Body of pancreas (tissue), 4 donors: ENCODE measurements at regions not wholly inside any gene's neighbourhood (a gene's known extent, or its start where the extent isn't known, plus 50 kb on each side); places are given as distances from the start of the nearest gene placed in this dataset.

Experiments
- ATAC-seq: fragments of 150-250 bp; one replicate; pipeline ENCODE4 v1.9.1; 2016
- DNase-seq, 4 donors: peaks; one replicate each; pipeline ENCODE4 v3.0.0-alpha.2; 2019
- H3K27ac ChIP-seq, 4 donors: fragments of 200-600 bp; sonication (generic); 1 replicate in 3 of 4; 2 replicates in 1 of 4; pipeline versions ENCODE4 v1.5.1 to v1.6.1; 2016 to 2019; ENCODE audit warnings: mild to moderate bottlenecking in 1 of 4, mixed read lengths in 1 of 4, moderate library complexity in 1 of 4
- H3K27me3 ChIP-seq, 2 donors: fragments of 200-600 bp; sonication (generic); one replicate each; pipeline ENCODE4 v1.6.0; 2016; ENCODE audit warnings: mild to moderate bottlenecking in 1 of 2
- H3K36me3 ChIP-seq, 2 donors: fragments of 200-600 bp; sonication (generic); replicated peaks in 1 of 2; 2 replicates each; pipeline ENCODE4 v1.5.1; 2016; ENCODE audit warnings: low read depth in 2 of 2; ENCODE audit not compliant: insufficient read depth in 1 of 2
- H3K4me1 ChIP-seq: fragments of 200-600 bp; sonication (generic); one replicate; pipeline ENCODE4 v1.6.0; 2016
- H3K4me3 ChIP-seq, 2 donors: fragments of 200-600 bp; sonication (generic); 1 replicate in 1 of 2; 2 replicates in 1 of 2; pipeline ENCODE4 v1.5.1; 2016 to 2019
- H3K9me3 ChIP-seq, 3 donors: fragments of 200-600 bp; sonication (generic); 1 replicate in 2 of 3; 2 replicates in 1 of 3; pipeline ENCODE4 v1.5.1; 2016
- CTCF ChIP-seq, 7 experiments: fragments of 450-650 bp in 4 of 7; fragments of 200-600 bp in 3 of 7; sonication (generic) in 3 of 7; IDR thresholded peaks; one replicate each; pipeline ENCODE4 v1.5.1; 2016 to 2019; ENCODE audit warnings: antibody characterized with exemption in 7 of 7
- POLR2A ChIP-seq, 3 donors: fragments of 450-650 bp; IDR thresholded peaks; one replicate each; pipeline ENCODE4 v1.6.1; 2016; ENCODE audit warnings: antibody characterized with exemption in 3 of 3, mild to moderate bottlenecking in 2 of 3
- WGBS, 2 donors: methylation state at CpG; one replicate each; pipeline ENCODE4 v1.1.5; 2017; 5-methylcytosine and 5-hydroxymethylcytosine counted together
- intact Hi-C: fragments of 100-400 bp; cut with DNase I; formaldehyde crosslinking; loops from one replicate; pipeline ENCODE4 v1.15.1; 2023

- ATAC-seq, result peak; percentile 84
These were observed 386.2 kb upstream of the ADGRL2 start for GRCh38 chr1:81414488-81415015.

GRCh38 chr1:81412954-81413353, 387.8 kb upstream of the ADGRL2 start:
- H3K36me3 ChIP-seq, result no peaks in the 10 kb centered on the region
- TF ChIP-seq POLR2A (IDR thresholded peaks at IDR 0.05) (no peak), CTCF (IDR thresholded peaks at IDR 0.05) (no peak)
- DNase-seq (no peak), ATAC-seq (no peak)
- no peak overlapping the region for H3K27ac ChIP-seq
- 48 to 63% methylated on average over 4 of the region's 4 CpGs for WGBS, 2 donors
- no peaks in the 10 kb centered on the region for H3K9me3 ChIP-seq
- H3K4me1 ChIP-seq, result no peaks in the 10 kb centered on the region
- no peaks in the 10 kb centered on the region for H3K27me3 ChIP-seq
- intact Hi-C loops, result no loop called here
- H3K4me3 ChIP-seq, result no peak overlapping the region

More at GRCh38 chr1:81414488-81415015, 386.2 kb upstream of the ADGRL2 start:
- WGBS, 2 donors, result 12 to 23% methylated on average over 10 of the region's 10 CpGs
- Histone ChIP-seq H3K4me3 (no peak overlapping the region), H3K27me3 (no peaks in the 10 kb centered on the region), H3K36me3 (no peaks in the 10 kb centered on the region), H3K27ac (no peak overlapping the region), H3K4me1 (no peaks in the 10 kb centered on the region), H3K9me3 (no peaks in the 10 kb centered on the region)
- TF ChIP-seq POLR2A (IDR thresholded peaks at IDR 0.05) (no peak), CTCF (IDR thresholded peaks at IDR 0.05) (peak; percentile 60 to 75 (median 70))
- intact Hi-C loops, result no loop called here
- DNase-seq, result peak; percentile 59 to 74 (median 64)

- Histone ChIP-seq H3K27ac (no peak overlapping the region), H3K4me1 (no peaks in the 10 kb centered on the region), H3K36me3 (no peaks in the 10 kb centered on the region), H3K27me3 (no peaks in the 10 kb centered on the region), H3K9me3 (no peaks in the 10 kb centered on the region), H3K4me3 (no peak overlapping the region)
- no peak for ATAC-seq
- WGBS, 2 donors, result 55 to 63% methylated on average over 3 of the region's 3 CpGs
- TF ChIP-seq POLR2A (IDR thresholded peaks at IDR 0.05), result no peak
- no peak for TF ChIP-seq CTCF (IDR thresholded peaks at IDR 0.05)
- DNase-seq, result no peak
- intact Hi-C loops, result no loop called here
These were observed 389.8 kb upstream of the ADGRL2 start for GRCh38 chr1:81410941-81411340.

GRCh38 chr1:81410351-81410750, 390.4 kb upstream of the ADGRL2 start:
- no peaks in the 10 kb centered on the region for H3K9me3 ChIP-seq
- H3K4me3 ChIP-seq, result no peak overlapping the region
- TF ChIP-seq POLR2A (IDR thresholded peaks at IDR 0.05), result no peak
- no peak for TF ChIP-seq CTCF (IDR thresholded peaks at IDR 0.05)
- no peaks in the 10 kb centered on the region for H3K36me3 ChIP-seq
- no peak for DNase-seq
- no peak for ATAC-seq
- no peaks in the 10 kb centered on the region for H3K4me1 ChIP-seq
- H3K27me3 ChIP-seq, result no peaks in the 10 kb centered on the region
- intact Hi-C loops, result no loop called here
- H3K27ac ChIP-seq, result no peak overlapping the region
- 30 to 50% methylated on average over 1 of the region's 1 CpG for WGBS, 2 donors

- Histone ChIP-seq H3K27ac (no peak overlapping the region), H3K4me3 (no peak overlapping the region), H3K36me3 (no peaks in the 10 kb centered on the region), H3K9me3 (no peaks in the 10 kb centered on the region), H3K4me1 (no peaks in the 10 kb centered on the region), H3K27me3 (no peaks in the 10 kb centered on the region)
- TF ChIP-seq POLR2A (IDR thresholded peaks at IDR 0.05) (no peak), CTCF (IDR thresholded peaks at IDR 0.05) (no peak)
- 67 to 80% methylated on average over 3 of the region's 3 CpGs for WGBS, 2 donors
- DNase-seq, result no peak
- intact Hi-C loops, result no loop called here
- no peak for ATAC-seq
These were observed 390.9 kb upstream of the ADGRL2 start for GRCh38 chr1:81409780-81410274.
